PC-3 (cell line): ENCODE measurements at regions not wholly inside any gene's neighbourhood (a gene's known extent, or its start where the extent isn't known, plus 50 kb on each side); places are given as distances from the start of the nearest gene placed in this dataset.
A peak's percentile ranks its signal among the peaks of the same experiment; 100 is the strongest.
"Not testable (repeated sequence)": the region's sequence is repeated elsewhere in the genome, so short reads cannot be mapped to it uniquely, and the experiment has no call there.

Experiments
- ATAC-seq: fragments of 200-7000 bp; cut with Tn5 transposase; 2 replicates; pipeline ENCODE4 v1.9.1; 2020; ENCODE audit warnings: mild to moderate bottlenecking, moderate library complexity
- BruUV-seq: library from RNA; stranded (reverse); fragments of 400-500 nt; replicated peaks from 2 replicates; lab custom pipeline; 2021; lab: Mats Ljungman, UMichigan
- CTCF ChIA-PET: fragments of 300-600 bp; sonication (Branson Sonifier 250); formaldehyde crosslinking; loops from one replicate; lab custom pipeline; 2022; ENCODE audit warnings: antibody characterized with exemption; lab: Charles Lee
- POLR2A ChIA-PET: fragments of 300-600 bp; sonication (Branson Sonifier 250); formaldehyde crosslinking; loops from one replicate; lab custom pipeline; 2022; ENCODE audit warnings: antibody characterized with exemption; ENCODE audit not compliant: unreplicated experiment; lab: Charles Lee
- DNase-seq: peaks from one replicate; pipeline ENCODE4 v3.0.0-alpha.2; 2015
- H2AFZ ChIP-seq: fragments of 300-600 bp; sonication (generic); 2 replicates; pipeline ENCODE4 v1.6.0; 2016; ENCODE audit warnings: antibody characterized with exemption, low read length
- H3F3A ChIP-seq: fragments of 300-600 bp; sonication (generic); one replicate; pipeline ENCODE4 v1.6.0; 2017; ENCODE audit warnings: antibody characterized with exemption, low read length, control low read depth, mild to moderate bottlenecking; ENCODE audit not compliant: unreplicated experiment
- H3K27ac ChIP-seq: fragments of 300-600 bp; sonication (generic); 2 replicates; pipeline ENCODE4 v1.5.1; 2016; ENCODE audit warnings: mild to moderate bottlenecking, low read length
- H3K27me3 ChIP-seq: fragments of 300-600 bp; sonication (generic); 2 replicates; pipeline ENCODE4 v1.6.1; 2016; ENCODE audit warnings: low read length, mixed read lengths
- H3K36me3 ChIP-seq: fragments of 300-600 bp; sonication (generic); 2 replicates; pipeline ENCODE4 v1.6.1; 2016; ENCODE audit warnings: low read depth, mixed run types, low read length, mixed read lengths
- H3K4me1 ChIP-seq: fragments of 300-600 bp; sonication (generic); 2 replicates; pipeline ENCODE4 v1.5.1; 2016; ENCODE audit warnings: low read length; ENCODE audit not compliant: insufficient read depth
- H3K4me2 ChIP-seq: fragments of 300-600 bp; sonication (generic); 2 replicates; pipeline ENCODE4 v1.6.0; 2016; ENCODE audit warnings: low read length
- H3K4me3 ChIP-seq: fragments of 300-600 bp; sonication (generic); 2 replicates; pipeline ENCODE4 v1.5.1; 2016; ENCODE audit warnings: mild to moderate bottlenecking, low read length, mixed read lengths
- H3K79me2 ChIP-seq: fragments of 300-600 bp; sonication (generic); 2 replicates; pipeline ENCODE4 v1.6.1; 2017; ENCODE audit warnings: low read length, mixed read lengths
- H3K9ac ChIP-seq: fragments of 300-600 bp; sonication (generic); 2 replicates; pipeline ENCODE4 v1.6.0; 2016; ENCODE audit warnings: mild to moderate bottlenecking, low read length
- H3K9me2 ChIP-seq: fragments of 300-600 bp; sonication (generic); replicated peaks from 2 replicates; pipeline ENCODE4 v1.6.1; 2016; ENCODE audit warnings: mixed run types, low read length, mixed read lengths
- H3K9me3 ChIP-seq: fragments of 300-600 bp; sonication (generic); 2 replicates; pipeline ENCODE4 v1.6.1; 2016; ENCODE audit warnings: low read length, mixed read lengths
- H4K20me1 ChIP-seq: fragments of 300-600 bp; sonication (generic); 2 replicates; pipeline ENCODE4 v1.6.1; 2016; ENCODE audit warnings: low read length, mixed read lengths
- intact Hi-C: fragments of 100-400 bp; cut with micrococcal nuclease; formaldehyde crosslinking; loops from 2 replicates; pipeline ENCODE4 v1.9.0; 2023

DNA sequence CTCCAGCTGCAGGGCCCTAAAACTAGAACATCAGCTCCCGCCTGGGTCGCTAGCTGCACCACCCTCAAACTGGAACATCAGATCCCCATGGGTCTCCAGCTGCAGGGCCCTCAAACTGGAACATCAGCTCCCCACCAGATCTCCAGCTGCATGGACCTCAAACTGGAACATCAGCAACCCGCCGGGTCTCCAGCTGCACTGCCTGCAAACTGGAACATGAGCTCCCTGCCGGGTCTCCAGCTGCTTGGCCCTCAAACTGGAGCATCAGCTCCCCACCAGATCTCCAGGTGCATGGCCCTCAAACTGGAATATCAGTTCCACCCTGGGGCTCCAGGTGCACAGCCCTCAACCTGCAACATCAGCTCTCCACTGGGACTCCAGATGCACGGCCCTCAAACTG is 82.7 kb downstream of the TFRC start:
- H3K9ac ChIP-seq, H3K79me2 ChIP-seq, H3K27ac ChIP-seq, H3K9me3 ChIP-seq, H3F3A ChIP-seq, H3K27me3 ChIP-seq, H3K4me1 ChIP-seq, POLR2A ChIA-PET, H3K4me2 ChIP-seq, ATAC-seq, BruUV-seq, H3K9me2 ChIP-seq, DNase-seq, intact Hi-C loops, H2AFZ ChIP-seq, H4K20me1 ChIP-seq, H3K36me3 ChIP-seq, CTCF ChIA-PET, H3K4me3 ChIP-seq: not testable (repeated sequence)

DNA sequence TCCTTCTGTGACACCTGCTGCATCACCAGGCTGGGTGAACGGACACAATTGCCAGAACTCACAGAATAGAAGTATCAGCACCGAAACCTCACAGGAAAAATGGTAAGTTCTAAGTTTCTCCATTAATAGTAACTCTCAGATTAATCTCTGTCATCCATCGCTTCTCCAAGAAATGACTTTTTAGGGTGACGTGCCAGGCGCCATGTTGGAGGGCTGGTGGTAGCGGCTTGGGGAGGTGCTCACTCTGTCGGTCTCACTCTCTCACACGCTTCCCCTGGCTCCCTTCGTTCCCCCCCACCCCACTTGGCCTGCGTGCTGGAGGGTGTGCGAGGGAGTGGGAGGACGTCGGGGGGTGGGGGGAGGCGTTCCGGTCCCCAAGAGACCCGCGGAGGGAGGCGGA is 85.6 kb downstream of the TFRC start:
- H2AFZ ChIP-seq, intact Hi-C loops, DNase-seq, H3K9me2 ChIP-seq, H3K27ac ChIP-seq, H4K20me1 ChIP-seq, H3K9ac ChIP-seq, CTCF ChIA-PET, H3K4me2 ChIP-seq, H3K79me2 ChIP-seq, BruUV-seq, H3K27me3 ChIP-seq, ATAC-seq, H3K4me1 ChIP-seq, H3K4me3 ChIP-seq, H3K36me3 ChIP-seq, H3F3A ChIP-seq, H3K9me3 ChIP-seq, POLR2A ChIA-PET: not testable (repeated sequence)

DNA sequence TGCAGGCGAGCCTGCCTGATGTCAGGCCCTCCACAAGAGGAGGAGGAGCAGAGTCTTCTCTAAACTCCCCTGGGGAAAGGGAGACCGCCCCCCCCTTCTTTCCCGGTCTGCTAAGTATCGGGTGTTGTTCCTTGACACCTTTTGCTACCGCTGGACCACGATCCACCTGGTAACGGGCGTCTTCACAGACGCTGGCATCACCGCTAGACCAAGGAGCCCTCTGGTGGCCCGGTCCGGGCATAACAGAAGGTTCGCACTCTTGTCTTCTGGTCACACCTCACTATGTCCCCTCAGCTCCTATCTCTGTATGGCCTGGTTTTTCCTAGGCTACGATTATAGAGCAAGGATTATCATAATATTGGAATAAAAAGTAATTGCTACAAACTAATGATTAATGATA is 86.0 kb upstream of the TNK2 start:
- H3K4me3 ChIP-seq, H3F3A ChIP-seq, H3K27me3 ChIP-seq, POLR2A ChIA-PET, H3K4me2 ChIP-seq, CTCF ChIA-PET, H4K20me1 ChIP-seq, H3K4me1 ChIP-seq, BruUV-seq, H3K9ac ChIP-seq, H2AFZ ChIP-seq, H3K9me3 ChIP-seq, ATAC-seq, H3K27ac ChIP-seq, intact Hi-C loops, H3K79me2 ChIP-seq, H3K36me3 ChIP-seq, H3K9me2 ChIP-seq: not testable (repeated sequence)
- DNase-seq: peak; percentile 41

GRCh38 chr3:195993671-195994070 is 85.3 kb upstream of the TNK2 start:
- H3K79me2 ChIP-seq, H2AFZ ChIP-seq, H3F3A ChIP-seq, H3K27ac ChIP-seq, H3K4me2 ChIP-seq, POLR2A ChIA-PET, H3K9ac ChIP-seq, H3K36me3 ChIP-seq, ATAC-seq, CTCF ChIA-PET, H3K9me3 ChIP-seq, intact Hi-C loops, H4K20me1 ChIP-seq, H3K9me2 ChIP-seq, H3K4me3 ChIP-seq, H3K27me3 ChIP-seq, H3K4me1 ChIP-seq, BruUV-seq, DNase-seq: not testable (repeated sequence)

DNA sequence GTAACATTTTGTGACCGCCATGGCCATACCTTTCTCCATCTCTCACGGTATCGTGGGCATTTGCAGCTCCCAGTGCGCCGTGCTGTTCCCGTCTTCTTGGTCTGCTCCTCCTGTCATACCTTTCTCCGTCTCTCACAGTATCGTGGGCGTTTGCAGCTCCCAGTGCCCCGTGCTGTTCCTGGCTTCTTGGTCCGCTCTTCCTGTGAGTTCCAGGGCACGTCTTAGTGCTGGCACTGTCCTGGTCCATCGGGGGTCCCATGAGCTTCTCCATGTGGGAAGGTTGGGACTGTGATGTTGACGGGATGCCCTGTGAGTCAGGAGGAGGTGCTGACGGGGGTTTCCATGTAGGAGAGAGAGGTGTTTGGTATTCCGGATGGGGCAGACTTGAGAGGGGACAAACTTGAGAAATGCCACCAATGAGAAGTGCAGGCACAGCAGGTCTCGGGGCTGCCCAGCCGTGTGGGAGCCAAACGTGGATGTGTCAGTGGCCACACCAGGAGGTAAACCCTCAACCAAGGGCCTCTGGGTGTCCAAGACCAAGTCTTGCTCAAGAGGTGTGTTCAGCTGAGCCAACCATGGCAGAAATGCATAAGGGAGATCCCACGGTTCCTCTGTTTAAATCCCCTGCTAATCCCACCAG is 84.7 kb upstream of the TNK2 start:
- DNase-seq, H3K9me2 ChIP-seq, H2AFZ ChIP-seq, H3K36me3 ChIP-seq, H3K27me3 ChIP-seq, H4K20me1 ChIP-seq, ATAC-seq, H3K4me1 ChIP-seq, BruUV-seq, H3K4me2 ChIP-seq, POLR2A ChIA-PET, H3K27ac ChIP-seq, intact Hi-C loops, H3K9me3 ChIP-seq, CTCF ChIA-PET, H3K4me3 ChIP-seq, H3F3A ChIP-seq, H3K9ac ChIP-seq: not testable (repeated sequence)
- H3K79me2 ChIP-seq: peaks cover 11% of the 10 kb centered on the region

- H3K9me3 ChIP-seq, ATAC-seq, H3K36me3 ChIP-seq, H3K4me1 ChIP-seq, H3K4me2 ChIP-seq, BruUV-seq, H3K9ac ChIP-seq, POLR2A ChIA-PET, H3K4me3 ChIP-seq, H3K27ac ChIP-seq, H3K27me3 ChIP-seq, H3K9me2 ChIP-seq, H2AFZ ChIP-seq, DNase-seq, H4K20me1 ChIP-seq, H3F3A ChIP-seq, CTCF ChIA-PET, intact Hi-C loops: not testable (repeated sequence)
- peaks cover 11% of the 10 kb centered on the region for H3K79me2 ChIP-seq
Observed at GRCh38 chr3:195991986-195992385, 83.6 kb upstream of the TNK2 start.

GRCh38 chr3:195991243-195991642 is 82.9 kb upstream of the TNK2 start:
- H3K4me2 ChIP-seq, H3K4me1 ChIP-seq, BruUV-seq, H3K9me3 ChIP-seq, POLR2A ChIA-PET, H3K27ac ChIP-seq, H3K36me3 ChIP-seq, H3K9ac ChIP-seq, ATAC-seq, H3K4me3 ChIP-seq, CTCF ChIA-PET, H4K20me1 ChIP-seq, H3F3A ChIP-seq, H3K27me3 ChIP-seq, DNase-seq, H2AFZ ChIP-seq, intact Hi-C loops, H3K9me2 ChIP-seq: not testable (repeated sequence)
- H3K79me2 ChIP-seq: peaks cover 11% of the 10 kb centered on the region
